Endothelial cell of umbilical vein (primary cell): ENCODE measurements at regions not wholly inside any gene's neighbourhood (a gene's known extent, or its start where the extent isn't known, plus 50 kb on each side); places are given as distances from the start of the nearest gene placed in this dataset.

Experiments
- BruUV-seq: library from RNA; stranded (reverse); fragments of 400-500 nt; replicated peaks from 2 replicates; lab custom pipeline; 2021; lab: Mats Ljungman, UMichigan
- CTCF ChIA-PET: fragments of 300-600, 350-600 bp; sonication (Branson Sonifier 250); formaldehyde crosslinking; loops from one replicate; lab custom pipeline; 2021; ENCODE audit warnings: antibody characterized with exemption, inconsistent platforms; lab: Charles Lee
- POLR2A ChIA-PET: fragments of 300-600, 350-600 bp; sonication (Branson Sonifier 250); formaldehyde crosslinking; loops from one replicate; lab custom pipeline; 2021; ENCODE audit warnings: antibody characterized with exemption, inconsistent platforms; lab: Charles Lee
- DNase-seq: peaks from one replicate; pipeline ENCODE4 v3.0.0-alpha.2; 2011; ENCODE audit warnings: low read depth, low spot score
- FAIRE-seq: peaks from 2 replicates; lab custom pipeline; 2011; peaks lifted over from hg19 to GRCh38; lab: Jason Lieb, UNC
- H2AFZ ChIP-seq: 2 replicates; pipeline ENCODE4 v1.6.0; 2012; ENCODE audit warnings: low read depth, low read length, control low read depth, inconsistent platforms
- H3K27ac ChIP-seq: 2 replicates; pipeline ENCODE4 v1.5.1; 2011; ENCODE audit warnings: low read depth, mild to moderate bottlenecking, control low read depth, low read length, moderate library complexity; ENCODE audit not compliant: insufficient read depth
- H3K27me3 ChIP-seq, 2 experiments: 2 replicates each; pipeline versions ENCODE4 v1.6.0 to v1.6.1; 2011; ENCODE audit warnings: low read length in 2 of 2, mixed read lengths in 1 of 2; ENCODE audit not compliant: control insufficient read depth in 2 of 2, insufficient read depth in 2 of 2
- H3K36me3 ChIP-seq, 2 experiments: 2 replicates in 1 of 2; 3 replicates in 1 of 2; pipeline ENCODE4 v1.5.1; 2011; ENCODE audit warnings: low read length in 2 of 2, mild to moderate bottlenecking in 1 of 2, moderate library complexity in 1 of 2; ENCODE audit not compliant: control insufficient read depth in 2 of 2, insufficient read depth in 2 of 2; ENCODE audit errors: extremely low read depth in 1 of 2
- H3K4me1 ChIP-seq: 3 replicates; pipeline ENCODE4 v1.5.1; 2011; ENCODE audit warnings: mild to moderate bottlenecking, low read length; ENCODE audit not compliant: control insufficient read depth, insufficient read depth; ENCODE audit errors: extremely low read depth
- H3K4me2 ChIP-seq: 2 replicates; pipeline ENCODE4 v1.6.1; 2011; ENCODE audit warnings: low read length, control low read depth, mixed read lengths; ENCODE audit not compliant: insufficient read depth
- H3K4me3 ChIP-seq, 3 experiments: fragments of 200-600 bp in 1 of 3; sonication (generic), shearing (Covaris generic) in 1 of 3; replicated peaks in 1 of 3; 2 replicates each; pipeline ENCODE4 v1.5.1; 2011 to 2016; ENCODE audit warnings: control low read depth in 3 of 3, low read length in 3 of 3, mild to moderate bottlenecking in 2 of 3, inconsistent platforms in 1 of 3, low read depth in 1 of 3, moderate library complexity in 1 of 3; ENCODE audit not compliant: insufficient read depth in 1 of 3
- H3K79me2 ChIP-seq: 2 replicates; pipeline ENCODE4 v1.6.0; 2012; ENCODE audit warnings: low read length, inconsistent platforms; ENCODE audit not compliant: control insufficient read depth, insufficient read depth
- H3K9ac ChIP-seq: replicated peaks from 2 replicates; pipeline ENCODE3; 2011; ENCODE audit warnings: low read length, control low read depth; ENCODE audit not compliant: insufficient read depth; ENCODE audit errors: extremely low read depth
- H3K9me1 ChIP-seq: replicated peaks from 3 replicates; pipeline ENCODE4 v1.6.0; 2011; ENCODE audit warnings: mild to moderate bottlenecking, low read length; ENCODE audit not compliant: control insufficient read depth, insufficient read depth; ENCODE audit errors: extremely low read depth
- H3K9me3 ChIP-seq: replicated peaks from 2 replicates; pipeline ENCODE4 v1.5.1; 2012; ENCODE audit warnings: low read length, inconsistent platforms; ENCODE audit not compliant: control insufficient read depth, insufficient read depth
- H4K20me1 ChIP-seq: replicated peaks from 2 replicates; pipeline ENCODE3; 2011; ENCODE audit warnings: mild to moderate bottlenecking, low read length; ENCODE audit not compliant: control insufficient read depth, insufficient read depth; ENCODE audit errors: extremely low read depth
- CTCF ChIP-seq, 2 donors: IDR thresholded peaks; 1 replicate in 1 of 2; 2 replicates in 1 of 2; pipeline ENCODE4 v1.5.1; 2011; ENCODE audit warnings: low read length in 2 of 2, mild to moderate bottlenecking in 2 of 2, moderate library complexity in 2 of 2, control low read depth in 1 of 2, inconsistent platforms in 1 of 2, low read depth in 1 of 2; ENCODE audit not compliant: insufficient read depth in 1 of 2; ENCODE audit errors: extremely low read depth in 1 of 2
- EZH2 ChIP-seq: IDR thresholded peaks from 2 replicates; pipeline ENCODE4 v1.6.1; 2012; ENCODE audit warnings: borderline replicate concordance, low read depth, mild to moderate bottlenecking, moderate library complexity, low read length, inconsistent platforms; ENCODE audit not compliant: severe bottlenecking
- FOS ChIP-seq: IDR thresholded peaks from 2 replicates; pipeline ENCODE4 v1.6.1; 2011; ENCODE audit warnings: mild to moderate bottlenecking, low read length, moderate library complexity, borderline replicate concordance; ENCODE audit not compliant: insufficient read depth
- GATA2 ChIP-seq: IDR thresholded peaks from 2 replicates; pipeline ENCODE4 v1.7.0; 2011; ENCODE audit warnings: low read depth, mild to moderate bottlenecking, moderate library complexity, mixed read lengths, low read length; ENCODE audit not compliant: insufficient read length, insufficient read depth
- JUN ChIP-seq: IDR thresholded peaks from 2 replicates; pipeline ENCODE4 v1.6.1; 2011; ENCODE audit warnings: borderline replicate concordance, low read depth; ENCODE audit not compliant: insufficient read length, insufficient read depth
- MYC ChIP-seq: IDR thresholded peaks from one replicate; pipeline ENCODE4 v1.6.1; 2011; ENCODE audit warnings: mild to moderate bottlenecking, low read depth, low read length
- POLR2A ChIP-seq: IDR thresholded peaks from 2 replicates; pipeline ENCODE4 v1.6.1; 2012; ENCODE audit warnings: low read depth, mild to moderate bottlenecking, control low read depth, low read length
- POLR2AphosphoS5 ChIP-seq: IDR thresholded peaks from 2 replicates; pipeline ENCODE4 v1.6.1; 2012; ENCODE audit warnings: low read depth, mild to moderate bottlenecking, control low read depth, low read length, moderate library complexity; ENCODE audit not compliant: insufficient read depth
- dilution Hi-C: fragments of 300-500 bp; cut with MboI; formaldehyde crosslinking; loops from one replicate; pipeline ENCODE4 v1.15.0; 2019; ENCODE audit warnings: low sequenced_read_pairs; ENCODE audit not compliant: extremely low pct_ligation_motif_present
- intact Hi-C: fragments of 100-400 bp; cut with micrococcal nuclease; formaldehyde crosslinking; loops from one replicate; pipeline ENCODE4 v1.10.0; 2022
- TF ChIP-seq, protein P1 (sequence below): IDR thresholded peaks from 2 replicates; pipeline ENCODE4 v1.6.1; 2011; ENCODE audit not compliant: insufficient read depth, insufficient read length

- H3K27me3 ChIP-seq = no peaks in the 10 kb centered on the region
- no peaks in the 10 kb centered on the region for H3K9me1 ChIP-seq
- H2AFZ ChIP-seq = no peak overlapping the region
- no peaks in the 10 kb centered on the region for H3K36me3 ChIP-seq
- POLR2A ChIA-PET = no interaction called here
- H3K9me3 ChIP-seq = peaks cover 3% of the 10 kb centered on the region
- no peak for TF ChIP-seq POLR2AphosphoS5
- no peak for TF ChIP-seq MYC
- no peak for TF ChIP-seq CTCF (IDR thresholded peaks at IDR 0.05; ENCODE audit: extremely low read depth in 1 of 2, insufficient read depth in 1 of 2, low read depth in 1 of 2, low read length in 2 of 2)
- TF ChIP-seq GATA2 = no peak
- no peak for TF ChIP-seq FOS
- TF ChIP-seq, protein P1, sequence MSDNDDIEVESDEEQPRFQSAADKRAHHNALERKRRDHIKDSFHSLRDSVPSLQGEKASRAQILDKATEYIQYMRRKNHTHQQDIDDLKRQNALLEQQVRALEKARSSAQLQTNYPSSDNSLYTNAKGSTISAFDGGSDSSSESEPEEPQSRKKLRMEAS = no peak
- no peak for TF ChIP-seq POLR2A
- no peak for TF ChIP-seq EZH2
- TF ChIP-seq JUN = no peak
- no TSS peak for BruUV-seq
- no peaks in the 10 kb centered on the region for H3K79me2 ChIP-seq
- H3K27ac ChIP-seq = no peak overlapping the region
- dilution Hi-C loops = no loop called here
- no peak overlapping the region for H3K4me3 ChIP-seq
- intact Hi-C loops = no loop called here
- H3K4me2 ChIP-seq = no peak overlapping the region
- no peaks in the 10 kb centered on the region for H4K20me1 ChIP-seq
- FAIRE-seq = no peak
- no peaks in the 10 kb centered on the region for H3K4me1 ChIP-seq
- H3K9ac ChIP-seq = no peak overlapping the region
- CTCF ChIA-PET = no interaction called here
- DNase-seq = no peak
These were observed 622.5 kb downstream of the PKHD1 start for GRCh38 chr6:51464956-51465355.
